GM18870 (cell line): ENCODE measurements at regions not wholly inside any gene's neighbourhood (a gene's known extent, or its start where the extent isn't known, plus 50 kb on each side); places are given as distances from the start of the nearest gene placed in this dataset.
A peak's percentile ranks its signal among the peaks of the same experiment; 100 is the strongest.
"Not testable (repeated sequence)": the region's sequence is repeated elsewhere in the genome, so short reads cannot be mapped to it uniquely, and the experiment has no call there.

ENCODE experiments used
- ATAC-seq: cut with Tn5 transposase; IDR thresholded peaks from one replicate; pipeline ENCODE4 v1.9.1; 2021; ENCODE audit warnings: moderate library complexity; ENCODE audit not compliant: unreplicated experiment

DNA sequence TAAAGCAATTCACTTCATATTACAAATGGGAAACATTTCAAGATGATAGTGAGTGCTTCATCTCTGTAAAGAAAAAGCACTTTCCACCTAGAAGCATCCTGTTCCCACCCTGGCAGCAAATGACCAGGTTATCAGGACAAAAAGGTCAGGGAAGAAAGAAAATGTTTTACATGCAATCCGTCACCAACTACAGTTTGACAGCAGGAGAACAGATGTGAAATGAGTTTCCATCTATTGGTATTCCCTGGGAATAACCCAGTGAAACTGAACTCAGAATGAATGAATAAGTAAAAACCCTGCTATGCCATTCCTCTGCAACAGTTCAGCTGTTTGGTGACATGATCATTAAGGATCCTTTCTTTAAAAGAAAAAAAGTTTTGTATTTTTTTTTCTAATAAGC is 67.6 kb downstream of the HTR1A start:
- ATAC-seq: no peak

DNA sequence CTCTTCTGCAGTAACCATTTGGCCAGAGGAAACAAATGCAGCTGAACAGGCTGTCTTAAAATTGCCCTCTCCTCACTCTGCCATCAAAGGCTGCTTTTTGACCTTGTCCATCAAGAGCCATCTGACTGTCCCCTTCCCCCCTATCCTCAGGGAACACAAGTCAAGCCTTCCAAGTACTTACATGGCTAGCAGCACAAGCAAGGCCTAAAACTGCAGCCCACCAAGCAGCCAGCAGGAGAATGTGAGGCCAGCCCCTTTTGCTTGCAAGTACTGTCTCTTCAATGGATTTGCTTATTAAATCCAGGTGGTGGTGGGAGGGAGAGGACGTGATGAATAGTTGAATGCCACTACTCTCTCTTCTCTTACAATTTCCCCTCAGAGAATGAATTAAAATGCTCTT is 83.5 kb downstream of the HTR1A start:
- ATAC-seq: no peak

DNA sequence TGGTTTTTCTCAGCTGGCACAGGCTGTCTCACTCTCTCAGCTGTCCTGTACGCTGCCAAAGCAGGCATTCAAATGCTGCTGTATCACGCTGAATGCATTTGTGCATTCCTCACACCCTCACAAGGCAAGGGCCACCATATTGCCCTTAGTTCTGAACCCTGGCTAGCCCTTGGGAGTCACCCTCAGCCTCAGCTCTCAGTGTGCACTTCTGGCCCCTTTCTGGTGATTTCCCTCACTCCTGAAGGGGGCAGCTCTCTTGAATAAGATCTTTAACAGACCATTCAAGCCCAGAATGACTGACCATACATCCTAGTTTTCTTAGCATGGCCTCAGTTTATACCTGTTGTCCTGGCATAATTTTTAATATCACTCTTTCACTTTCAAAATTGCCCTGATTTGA is 84.3 kb downstream of the HTR1A start:
- ATAC-seq: no peak

DNA sequence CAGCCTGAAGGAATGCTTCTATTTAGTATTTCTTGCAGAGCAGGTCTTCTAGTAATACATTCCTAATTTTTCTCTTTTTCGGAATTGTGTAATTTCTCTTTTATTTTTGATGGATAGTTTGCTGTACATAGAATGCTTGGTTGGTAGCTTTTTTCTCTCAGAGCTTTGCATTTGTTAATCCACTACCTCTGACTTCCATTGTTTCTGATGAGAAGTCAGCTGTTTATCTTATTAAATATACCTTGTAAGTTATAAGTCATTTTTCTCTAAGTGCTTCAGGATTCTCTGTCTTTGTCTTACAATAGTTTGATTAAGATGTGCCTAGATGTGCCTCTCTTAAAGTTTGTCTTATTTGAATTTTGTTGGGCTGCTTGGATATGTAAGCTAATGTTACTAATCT is 101.9 kb downstream of the HTR1A start:
- no peak for ATAC-seq

DNA sequence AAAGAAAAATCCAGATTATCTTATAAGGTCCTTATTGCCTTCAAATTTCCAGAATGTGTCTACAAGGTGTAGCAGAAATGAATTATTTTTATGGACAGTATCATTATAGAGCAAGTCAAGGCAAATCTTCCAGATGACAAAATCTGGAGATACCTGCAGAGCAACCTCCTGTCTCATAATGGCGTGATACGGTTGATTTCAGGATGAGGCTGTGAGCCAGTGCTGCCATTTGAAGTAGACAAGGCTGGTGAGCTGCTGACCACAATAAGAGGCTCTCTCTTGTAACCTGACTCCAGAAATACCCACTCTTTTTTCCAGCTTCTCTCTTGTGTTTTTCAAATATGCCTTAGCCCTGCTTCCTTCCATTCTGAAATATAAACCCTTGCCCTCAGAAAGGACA is 108.2 kb downstream of the HTR1A start:
- no peak for ATAC-seq

DNA sequence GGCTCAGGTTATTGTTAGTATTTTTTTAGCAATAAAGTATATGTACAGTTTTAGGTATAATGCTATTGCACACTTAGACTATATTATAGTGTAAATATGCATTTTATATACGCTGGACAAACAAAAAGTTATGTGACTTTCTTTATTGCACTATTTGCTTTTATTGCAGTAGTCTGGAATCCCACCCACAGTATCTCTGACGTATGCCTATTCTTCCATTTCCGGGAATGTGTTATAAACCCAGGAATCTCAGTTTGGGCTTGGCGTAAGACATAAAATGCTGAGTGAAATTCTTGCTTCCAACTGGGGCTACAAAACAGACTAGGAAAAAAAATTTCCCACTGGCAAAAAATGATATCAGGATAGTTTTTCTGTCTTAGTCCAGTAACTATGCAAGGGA is 119.1 kb downstream of the HTR1A start:
- ATAC-seq: no peak

DNA sequence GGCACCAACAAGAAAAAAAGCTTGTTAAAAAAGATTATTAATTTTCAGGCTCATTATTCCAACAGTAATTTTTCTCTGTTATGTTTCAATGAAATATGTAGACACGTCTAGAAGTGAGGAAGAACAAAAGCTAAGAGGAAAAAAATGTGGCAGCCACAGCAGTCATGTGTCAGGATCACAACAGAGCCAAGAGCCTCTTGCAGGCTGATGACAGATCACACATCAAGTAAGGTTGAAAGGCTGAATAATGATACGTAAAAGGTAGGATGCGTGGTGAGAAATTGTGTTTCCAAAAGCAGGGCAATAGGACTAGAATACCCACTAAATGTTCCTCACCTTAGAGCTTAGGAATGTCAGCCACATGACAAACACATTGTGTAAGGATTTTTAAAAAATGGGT is 124.8 kb downstream of the HTR1A start:
- no peak for ATAC-seq

DNA sequence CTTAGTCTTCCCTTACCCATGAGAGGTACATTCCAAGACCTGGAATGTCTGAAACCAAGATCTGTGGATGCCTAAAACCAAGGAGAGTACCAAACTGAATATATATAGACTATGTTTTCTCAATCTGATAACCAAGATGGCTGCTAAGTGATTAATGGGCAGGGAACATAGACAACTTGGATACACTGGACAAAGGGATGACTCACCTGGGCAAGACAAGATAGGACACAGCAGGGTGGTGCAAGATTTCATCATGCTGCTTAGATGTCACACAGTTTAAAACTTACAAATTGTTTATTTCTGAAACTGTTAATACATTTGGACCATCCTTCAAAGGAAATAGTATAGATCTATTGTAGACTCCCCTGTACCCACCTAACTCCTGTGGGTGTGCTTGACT is 130.9 kb downstream of the HTR1A start:
- no peak for ATAC-seq

DNA sequence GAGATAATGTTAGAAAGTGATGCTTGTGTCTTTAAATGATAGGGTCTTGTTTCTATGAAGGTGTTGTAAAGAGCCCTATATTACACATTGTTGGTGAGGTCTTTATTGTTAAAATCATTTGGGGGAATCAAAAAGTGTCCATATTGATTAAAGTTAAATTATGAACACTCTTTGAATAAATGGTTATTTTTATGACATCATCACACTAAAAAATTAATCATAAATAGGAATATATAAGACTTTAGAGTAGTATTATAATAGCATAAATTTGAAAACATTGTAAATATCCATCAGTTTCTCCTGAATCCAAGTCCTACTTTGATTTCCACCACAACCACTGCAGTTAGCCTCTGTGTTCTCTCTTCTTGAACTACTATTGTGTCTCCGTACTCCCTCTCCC is 136.3 kb downstream of the HTR1A start:
- ATAC-seq: no peak

DNA sequence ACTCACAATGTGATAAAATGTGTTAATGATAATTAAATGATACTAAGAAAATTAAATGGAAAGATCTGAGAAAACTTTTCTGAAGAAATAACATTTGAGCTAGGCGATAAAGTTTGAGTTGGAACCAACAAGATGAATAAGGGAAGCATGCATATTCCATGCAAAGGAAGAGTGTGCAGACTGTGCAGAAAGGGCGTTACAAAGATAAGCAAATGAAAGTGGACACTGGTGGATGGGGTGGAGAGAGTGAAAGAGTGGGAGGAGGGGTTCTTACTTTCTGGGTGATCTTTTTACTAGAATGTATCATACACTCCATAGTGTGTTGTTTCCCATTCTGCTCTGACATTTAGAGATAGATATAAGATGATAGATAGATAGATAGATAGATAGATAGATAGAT is 138.7 kb downstream of the HTR1A start:
- no peak for ATAC-seq

DNA sequence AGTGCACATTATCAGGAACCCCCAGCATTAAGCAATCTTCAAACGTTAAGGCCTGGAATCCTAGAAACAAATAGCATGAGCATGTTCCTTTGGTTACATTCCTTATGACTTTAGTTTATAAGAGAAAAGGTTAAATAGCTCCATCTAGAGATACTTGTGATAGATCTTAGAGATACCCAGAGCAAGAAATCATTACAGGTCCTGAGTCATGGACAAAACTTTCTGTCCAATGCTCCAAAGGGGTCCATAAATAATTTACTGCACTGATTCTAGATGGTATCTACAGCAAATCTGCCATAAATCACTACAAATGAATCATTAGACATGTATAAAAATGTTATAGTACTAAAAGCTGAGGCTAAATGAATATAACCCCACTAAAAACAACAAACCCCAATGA is 139.6 kb downstream of the HTR1A start:
- ATAC-seq: no peak

DNA sequence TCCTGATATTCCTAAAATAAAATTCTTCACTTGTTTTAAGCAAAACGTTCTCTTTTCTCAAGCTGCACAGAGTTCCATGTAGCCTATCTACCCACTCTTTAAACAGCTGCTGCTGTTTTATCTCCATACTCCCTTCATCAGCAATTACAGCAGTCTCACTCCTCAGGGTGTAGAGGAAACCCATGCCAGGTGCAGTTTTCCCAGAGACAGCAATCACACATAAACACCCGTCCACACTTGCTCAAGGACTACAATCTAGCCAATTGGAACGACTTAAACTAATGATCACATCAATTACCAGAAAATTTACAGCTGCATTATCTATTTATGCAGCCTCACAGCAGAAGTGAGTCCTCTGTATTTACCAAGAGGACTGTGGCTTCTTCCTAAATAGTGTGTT is 141.7 kb downstream of the HTR1A start:
- no peak for ATAC-seq

DNA sequence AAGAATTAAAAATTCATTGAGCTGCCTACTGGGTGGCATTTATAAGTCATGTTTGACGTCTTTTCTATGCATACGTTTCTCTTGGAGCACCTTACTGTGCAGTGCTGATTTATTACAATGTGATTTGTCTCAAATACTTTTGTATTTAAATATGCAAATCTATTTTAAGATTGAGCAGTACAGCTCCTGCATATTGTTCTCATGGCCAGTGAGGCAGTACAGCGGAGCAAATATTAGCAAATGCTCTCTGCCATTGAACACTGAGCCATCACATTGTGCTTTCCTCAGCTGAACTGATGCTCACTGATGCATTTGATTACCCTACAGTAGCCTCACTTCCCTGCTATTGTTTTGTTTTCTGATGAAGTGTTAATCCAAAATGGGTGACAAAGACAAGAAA is 149.6 kb downstream of the HTR1A start:
- ATAC-seq: no peak

DNA sequence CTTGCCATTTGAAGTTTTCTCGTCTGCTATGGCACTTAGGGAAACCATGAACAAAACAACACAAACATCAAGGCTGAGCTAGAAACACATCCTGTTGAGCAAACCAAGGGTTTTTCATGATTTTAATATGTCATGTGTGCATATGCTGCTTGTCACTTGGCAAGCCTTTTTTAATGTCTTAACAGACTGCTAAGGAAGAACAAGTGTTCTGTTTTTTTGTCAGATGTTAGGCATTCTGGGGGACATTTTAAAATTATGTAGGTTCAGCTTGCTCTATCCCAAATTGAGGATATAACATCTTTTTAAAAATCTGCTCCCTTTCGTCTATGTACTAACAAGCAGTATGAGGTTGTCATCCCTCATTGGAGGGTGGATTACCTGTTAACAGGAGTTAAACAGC is 150.3 kb downstream of the HTR1A start:
- no peak for ATAC-seq

DNA sequence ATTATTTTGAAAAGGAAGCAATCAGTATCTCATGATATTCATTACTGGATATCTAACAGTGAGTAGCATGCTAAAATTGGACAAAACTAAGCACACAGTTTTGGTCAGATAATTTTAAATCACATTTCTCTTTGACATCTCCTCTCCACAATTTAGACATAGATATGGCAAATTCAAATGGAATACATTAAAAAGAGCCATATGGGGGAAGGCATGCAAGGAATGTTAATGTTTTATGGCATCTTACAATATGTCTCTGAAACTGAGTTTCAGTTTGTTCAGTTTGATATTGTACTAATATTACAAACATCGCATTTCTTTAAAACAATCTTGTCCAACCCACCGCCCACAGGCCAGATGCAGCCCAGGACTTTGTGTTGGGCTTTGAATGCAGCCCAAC is 151.0 kb downstream of the HTR1A start:
- no peak for ATAC-seq

DNA sequence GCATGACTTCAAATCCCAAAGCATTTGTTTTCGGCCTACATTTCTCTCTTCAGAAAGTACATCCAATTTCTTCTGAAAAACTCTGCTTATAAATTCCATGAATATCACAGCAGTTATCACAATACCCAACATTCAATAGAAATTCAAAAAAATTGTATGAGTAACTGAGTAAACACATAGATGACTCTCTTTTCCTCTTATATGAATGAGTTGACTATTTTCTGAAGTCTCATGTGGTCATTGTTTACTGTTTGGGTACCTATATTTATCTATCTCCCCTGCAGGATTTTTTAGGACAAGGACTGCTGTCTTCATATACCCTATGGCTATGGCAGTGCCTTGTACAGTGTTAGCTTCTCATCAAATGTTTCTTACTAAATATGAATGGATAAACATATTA is 157.1 kb downstream of the HTR1A start:
- no peak for ATAC-seq

DNA sequence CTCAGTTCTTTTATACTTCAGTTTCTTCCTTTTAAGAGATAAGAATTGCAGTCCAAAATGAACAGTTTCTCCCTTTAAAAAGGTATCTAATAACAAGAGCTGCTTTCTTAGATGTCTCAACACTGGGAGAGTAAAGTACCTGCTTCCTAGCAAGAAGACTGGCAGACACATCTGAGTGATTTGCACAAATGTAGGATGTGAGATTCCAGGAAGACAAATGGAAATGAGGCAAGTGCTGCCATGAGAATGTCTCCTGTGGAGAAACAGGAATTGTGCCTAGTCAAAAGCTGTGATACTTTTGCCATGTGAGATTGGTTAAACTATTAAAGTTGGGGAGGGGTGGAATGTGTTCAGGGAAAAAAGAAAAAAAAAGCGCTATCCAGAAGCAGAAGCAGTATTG is 159.1 kb downstream of the HTR1A start:
- ATAC-seq: no peak

DNA sequence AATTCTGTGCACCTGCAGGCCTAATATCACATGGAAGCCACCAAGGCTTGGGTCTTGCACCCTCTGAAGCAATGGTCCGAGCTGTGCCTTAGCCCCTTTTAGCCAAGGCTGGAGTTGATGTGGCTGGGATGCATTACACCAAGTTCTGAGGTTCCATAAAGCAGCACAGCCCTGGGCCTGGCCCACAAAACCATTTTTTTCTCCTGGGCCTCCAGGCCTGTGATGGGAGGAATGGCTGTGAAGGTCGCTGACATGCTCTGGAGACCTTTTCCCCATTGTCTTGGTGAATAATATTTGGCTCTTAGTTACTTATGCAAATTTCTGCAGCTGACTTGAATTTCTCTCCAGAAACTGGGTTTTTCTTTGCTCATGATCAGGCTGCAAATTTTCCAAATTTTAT is 167.3 kb downstream of the HTR1A start:
- ATAC-seq: no peak

DNA sequence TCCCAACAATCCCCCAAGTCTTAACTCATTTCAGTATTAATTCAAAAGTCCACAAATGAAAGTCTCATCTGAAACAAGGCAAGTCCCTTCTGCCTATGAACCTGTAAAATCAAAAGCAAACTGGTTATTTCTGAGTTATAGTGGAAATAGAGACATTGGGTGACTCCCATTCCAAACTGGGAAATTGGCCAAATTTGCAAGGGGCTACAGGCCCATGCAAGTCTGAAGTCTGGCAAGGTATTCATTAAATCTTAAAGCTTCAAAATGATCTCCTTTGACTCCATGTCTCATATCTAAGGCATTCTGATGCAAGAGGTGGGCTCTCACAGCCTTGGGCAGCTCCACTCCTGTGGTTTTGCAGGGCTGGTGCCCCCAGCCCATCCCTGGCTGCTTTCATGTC is 167.9 kb downstream of the HTR1A start:
- no peak for ATAC-seq

DNA sequence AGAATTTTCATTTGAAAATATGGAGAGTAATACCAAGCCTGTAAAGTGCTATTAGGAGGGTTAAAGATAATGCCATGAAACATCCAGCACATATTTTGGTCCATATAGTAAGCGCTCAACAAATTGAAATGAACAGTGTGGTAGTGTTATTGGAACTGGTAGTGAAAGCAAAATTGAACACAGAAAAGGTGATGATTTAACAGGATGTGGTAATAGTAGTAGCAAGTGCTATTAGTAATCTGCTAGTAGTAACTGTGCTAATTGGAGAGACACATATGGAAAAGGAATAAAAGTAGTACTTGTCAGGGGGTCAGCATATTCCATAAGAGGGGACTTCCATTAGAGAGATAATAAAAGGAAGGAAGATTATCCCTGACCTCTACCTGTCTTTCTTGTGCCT is 187.3 kb downstream of the HTR1A start:
- ATAC-seq: peak; percentile 83

DNA sequence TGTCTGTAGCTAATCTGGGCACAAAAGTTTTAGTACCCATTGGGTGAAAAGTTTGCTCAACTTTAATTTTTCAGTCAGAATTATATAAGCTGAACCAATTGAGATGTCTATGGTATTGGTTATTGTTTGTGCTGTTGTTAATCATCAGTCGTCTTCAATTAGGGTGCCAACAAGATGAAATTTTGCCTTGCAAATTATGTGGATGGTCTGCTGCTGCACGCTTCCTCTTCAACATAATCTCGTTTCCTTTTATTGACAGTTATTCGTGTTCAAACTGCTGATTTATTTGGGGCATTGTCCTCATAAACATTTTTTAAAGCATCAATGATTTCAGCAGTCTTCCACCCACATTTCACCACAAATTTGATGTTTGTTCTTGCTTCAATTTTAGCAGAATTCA is 194.0 kb downstream of the HTR1A start:
- ATAC-seq: peak; percentile 45

DNA sequence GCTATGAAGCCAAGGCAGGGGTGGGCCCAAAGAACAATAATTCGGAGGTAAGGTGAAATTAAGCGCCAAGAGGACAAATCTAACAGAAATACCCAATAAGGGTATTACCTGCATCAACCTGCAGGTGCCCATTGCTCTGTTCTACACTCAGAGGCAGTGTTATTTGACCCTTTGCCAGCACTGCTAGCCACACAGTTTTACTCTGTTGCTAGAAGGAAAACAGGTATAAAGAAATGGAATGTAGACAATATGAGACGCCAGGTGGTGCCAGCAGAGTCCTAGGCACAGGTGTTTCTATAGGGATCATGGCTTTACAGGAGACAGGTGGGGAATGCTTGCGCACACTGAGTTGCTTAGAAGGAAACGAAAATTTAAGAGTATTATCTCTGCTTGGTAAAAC is 201.3 kb downstream of the HTR1A start:
- no peak for ATAC-seq

DNA sequence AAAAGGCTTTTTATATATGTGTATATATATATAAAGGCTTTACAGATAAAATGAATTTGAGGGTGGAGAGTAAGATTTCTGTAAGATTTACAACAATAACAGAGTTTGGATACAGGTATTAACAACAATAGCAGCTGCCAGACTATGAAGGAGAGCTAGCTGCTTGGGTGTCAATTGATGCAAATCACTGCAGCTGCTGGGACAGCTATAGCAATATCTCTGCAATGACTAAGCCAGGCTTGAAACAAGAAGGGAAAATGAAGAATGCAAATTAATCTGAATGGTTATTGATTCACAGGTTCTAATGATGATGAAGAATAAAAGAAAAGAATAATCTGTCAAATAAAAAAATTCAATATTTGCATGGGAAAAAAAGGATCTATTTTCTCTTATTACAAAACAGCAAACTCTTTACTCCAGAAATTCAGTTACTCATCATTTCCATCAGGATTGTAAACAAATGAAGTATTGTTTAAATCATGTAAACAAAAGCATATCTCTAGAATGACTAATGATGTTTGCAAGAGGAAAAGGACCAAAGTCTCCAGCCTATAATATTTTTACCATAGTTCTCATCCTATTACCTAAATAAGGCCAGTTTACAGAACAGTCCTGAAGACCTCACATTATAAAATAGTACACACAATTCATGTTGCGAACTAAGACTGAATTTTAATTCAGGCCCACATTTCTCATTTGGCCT is 219.0 kb downstream of the HTR1A start:
- peak; percentile 61 for ATAC-seq

DNA sequence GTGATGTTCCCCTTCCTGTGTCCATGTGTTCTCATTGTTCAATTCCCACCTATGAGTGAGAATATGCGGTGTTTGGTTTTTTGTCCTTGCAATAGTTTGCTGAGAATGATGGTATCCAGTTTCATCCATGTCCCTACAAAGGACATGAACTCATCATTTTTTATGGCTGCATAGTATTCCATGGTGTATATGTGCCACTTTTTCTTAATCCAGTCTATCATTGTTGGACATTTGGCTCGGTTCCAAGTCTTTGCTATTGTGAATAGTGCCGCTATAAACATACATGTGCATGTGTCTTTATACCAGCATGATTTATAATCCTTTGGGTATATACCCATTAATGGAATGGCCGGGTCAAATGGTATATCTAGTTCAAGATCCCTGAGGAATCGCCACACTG is 229.4 kb downstream of the HTR1A start:
- ATAC-seq: not testable (repeated sequence)
